GM18861 (cell line): ENCODE measurements at regions not wholly inside any gene's neighbourhood (a gene's known extent, or its start where the extent isn't known, plus 50 kb on each side); places are given as distances from the start of the nearest gene placed in this dataset.
"Not testable (repeated sequence)": the region's sequence is repeated elsewhere in the genome, so short reads cannot be mapped to it uniquely, and the experiment has no call there.

Experiments used
- ATAC-seq: cut with Tn5 transposase; IDR thresholded peaks from one replicate; pipeline ENCODE4 v1.9.1; 2021; ENCODE audit not compliant: unreplicated experiment

- ATAC-seq, result peak; percentile 84
These were observed 343.2 kb downstream of the BCL2L11 start for GRCh38 chr2:111463956-111464355.

GRCh38 chr2:111464367-111464766 is 343.7 kb downstream of the BCL2L11 start:
- ATAC-seq, result not testable (repeated sequence)

DNA sequence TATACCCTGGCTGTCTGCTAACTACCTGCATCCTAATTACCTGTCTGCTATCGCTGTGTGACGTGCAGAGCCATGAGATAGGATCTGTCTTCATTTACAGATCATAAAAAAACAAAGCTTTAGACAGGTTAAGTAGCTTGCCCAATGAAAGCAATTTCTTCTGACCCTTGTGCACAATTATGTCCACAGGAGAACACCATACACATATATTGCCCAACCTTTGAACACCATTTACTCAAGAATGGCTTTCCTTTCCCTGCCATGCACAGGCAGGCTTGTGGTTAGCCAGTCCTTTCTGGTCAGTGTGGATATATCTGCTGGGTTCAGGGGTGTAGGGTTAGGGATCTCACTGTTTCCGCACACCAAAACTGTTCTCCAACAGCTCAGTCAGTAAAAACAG is 344.8 kb downstream of the BCL2L11 start:
- not testable (repeated sequence) for ATAC-seq

DNA sequence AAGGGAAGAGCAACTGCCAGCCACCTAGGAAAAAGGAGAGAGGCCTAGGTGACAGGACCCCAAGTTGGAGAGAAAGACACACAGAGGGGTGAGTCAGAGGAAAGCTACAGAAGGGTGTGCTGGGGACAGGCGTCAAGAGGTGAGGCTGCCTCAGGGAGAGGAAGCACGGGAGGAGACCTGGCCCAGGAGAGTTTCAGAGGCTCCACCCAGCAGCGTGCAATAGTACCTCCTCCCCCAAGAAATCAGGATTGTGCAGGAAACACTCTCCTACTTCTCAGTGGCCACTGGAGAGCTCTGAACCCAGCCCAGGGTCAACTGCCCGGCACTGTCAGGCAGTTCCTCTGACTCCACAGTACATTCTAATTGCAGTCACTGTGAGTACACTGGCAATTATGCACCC is 346.0 kb downstream of the BCL2L11 start:
- not testable (repeated sequence) for ATAC-seq

GRCh38 chr2:111470924-111471323 is 350.2 kb downstream of the BCL2L11 start:
- not testable (repeated sequence) for ATAC-seq

GRCh38 chr2:111471791-111472530 is 351.2 kb downstream of the BCL2L11 start:
- not testable (repeated sequence) for ATAC-seq

GRCh38 chr2:111472844-111473403 is 352.2 kb downstream of the BCL2L11 start:
- ATAC-seq, result not testable (repeated sequence)

DNA sequence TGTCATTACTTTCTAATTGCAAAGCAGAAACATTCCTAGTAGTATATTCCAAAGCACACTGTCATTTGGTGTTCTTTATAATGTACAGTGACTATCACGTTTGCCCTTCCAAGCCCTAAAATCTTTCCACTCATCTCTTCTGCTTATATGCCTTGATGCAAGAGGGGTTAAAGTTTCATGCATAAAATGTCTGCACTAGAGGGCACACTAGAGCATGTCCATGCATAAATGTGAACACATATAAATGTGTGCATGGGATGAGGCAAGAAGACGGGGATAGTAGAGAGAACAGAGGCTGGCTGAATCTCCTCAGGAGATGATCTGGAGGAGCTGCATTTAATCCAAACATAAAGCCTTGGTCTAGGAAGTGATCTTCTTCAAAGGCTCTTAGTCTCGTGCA is 352.8 kb downstream of the BCL2L11 start:
- ATAC-seq, result not testable (repeated sequence)

DNA sequence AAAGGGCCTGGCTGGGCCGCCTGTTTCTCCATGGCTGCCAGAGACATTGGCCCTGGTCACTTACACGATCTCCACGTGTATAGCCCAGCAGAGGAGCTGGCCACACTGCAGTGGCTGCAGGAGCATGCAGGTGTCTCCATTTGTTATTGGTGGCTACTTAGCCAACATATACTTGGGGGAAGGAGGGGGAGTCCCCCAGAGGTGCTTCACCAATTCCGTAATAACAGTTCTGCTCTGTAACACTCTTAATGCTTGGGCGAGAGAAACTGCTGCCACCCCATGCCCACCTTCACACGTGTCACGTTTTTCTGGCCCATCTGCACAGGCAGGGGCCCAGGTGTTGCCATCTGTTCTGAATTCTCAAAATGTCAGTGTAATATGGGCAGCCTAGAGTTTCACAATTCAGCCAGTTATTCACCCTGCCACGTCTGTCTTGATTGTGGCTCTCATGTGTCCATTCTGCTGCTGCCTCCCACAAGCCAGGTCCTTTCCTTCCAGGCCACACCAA is 353.5 kb downstream of the BCL2L11 start:
- not testable (repeated sequence) for ATAC-seq

- ATAC-seq, result not testable (repeated sequence)
These were observed 357.6 kb downstream of the BCL2L11 start for GRCh38 chr2:111478335-111478734.

GRCh38 chr2:111478871-111479318 is 358.2 kb downstream of the BCL2L11 start:
- not testable (repeated sequence) for ATAC-seq

GRCh38 chr2:111480016-111480625 is 359.4 kb downstream of the BCL2L11 start:
- not testable (repeated sequence) for ATAC-seq

GRCh38 chr2:111480633-111481032 is 359.9 kb downstream of the BCL2L11 start:
- not testable (repeated sequence) for ATAC-seq

DNA sequence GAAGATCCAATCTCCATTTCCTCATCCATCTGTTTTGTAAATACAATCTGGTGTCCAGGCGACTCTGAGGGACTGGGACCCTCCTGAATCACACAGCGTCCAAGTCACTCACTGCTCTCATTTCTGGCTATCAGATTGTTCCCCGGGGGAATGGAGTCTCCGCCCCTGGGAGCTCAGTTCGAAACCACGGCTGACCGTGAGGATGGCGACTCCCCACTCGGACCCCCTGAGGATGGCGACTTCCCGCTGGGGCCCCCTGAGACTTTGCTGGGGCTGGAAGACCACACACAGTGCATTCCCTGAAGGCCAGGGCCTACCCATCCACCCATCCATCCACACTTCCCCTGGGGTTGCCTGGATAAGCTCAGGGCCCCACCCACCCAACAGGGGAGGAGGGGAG is 360.5 kb downstream of the BCL2L11 start:
- not testable (repeated sequence) for ATAC-seq

- ATAC-seq, result peak; percentile 86
These were observed 362.4 kb downstream of the BCL2L11 start for GRCh38 chr2:111482987-111483679.

DNA sequence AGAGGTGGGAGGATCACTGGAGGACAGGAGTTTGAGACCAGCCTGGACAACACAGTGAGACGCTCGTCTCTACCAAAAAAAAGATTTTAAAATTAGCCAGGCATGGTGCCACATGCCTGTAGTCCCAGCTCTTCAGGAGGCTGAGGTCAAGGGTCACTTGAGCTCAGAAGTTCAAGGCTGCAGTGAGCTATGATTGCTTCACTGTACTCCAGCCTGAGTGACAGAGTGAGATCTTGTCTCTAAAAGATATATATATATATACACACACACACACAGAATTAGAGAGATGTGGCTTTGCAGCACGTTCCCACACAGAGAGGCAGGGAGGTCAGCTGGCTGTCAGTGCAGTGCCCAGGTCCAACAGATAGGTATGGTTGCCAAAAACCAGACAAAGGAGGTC is 363.4 kb downstream of the BCL2L11 start:
- not testable (repeated sequence) for ATAC-seq

- not testable (repeated sequence) for ATAC-seq
These were observed 365.2 kb downstream of the BCL2L11 start for GRCh38 chr2:111485895-111486294.

- ATAC-seq, result not testable (repeated sequence)
These were observed 367.7 kb downstream of the BCL2L11 start for GRCh38 chr2:111488451-111488850.

DNA sequence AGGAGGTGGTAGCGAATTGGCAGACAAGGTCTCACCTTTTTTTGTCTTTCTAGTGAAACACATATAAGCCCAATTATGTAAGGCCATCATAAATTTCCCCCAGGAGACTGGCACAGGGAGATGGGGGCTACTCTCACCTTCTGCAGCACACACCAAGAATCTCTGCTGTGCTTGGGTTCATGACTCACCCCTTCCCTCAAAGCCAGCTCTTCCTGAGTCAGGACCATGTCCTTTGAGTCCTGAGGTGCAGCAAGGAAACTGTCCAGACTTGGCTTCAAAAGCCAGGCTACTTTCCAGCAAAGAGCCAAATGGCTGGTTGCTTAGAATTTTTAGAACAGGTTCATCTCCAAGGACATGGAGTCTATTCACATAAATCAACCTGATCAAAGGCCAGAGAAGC is 368.7 kb downstream of the BCL2L11 start:
- not testable (repeated sequence) for ATAC-seq

GRCh38 chr2:111491181-111491580 is 370.5 kb downstream of the BCL2L11 start:
- ATAC-seq, result not testable (repeated sequence)

GRCh38 chr2:111491614-111492013 is 370.9 kb downstream of the BCL2L11 start:
- not testable (repeated sequence) for ATAC-seq
